Osteocyte (in vitro differentiated cells): ENCODE measurements at regions not wholly inside any gene's neighbourhood (a gene's known extent, or its start where the extent isn't known, plus 50 kb on each side); places are given as distances from the start of the nearest gene placed in this dataset.

Source experiments
- DNase-seq: peaks from one replicate; pipeline ENCODE4 v3.0.0; 2021; ENCODE audit warnings: mixed read lengths; ENCODE audit not compliant: unreplicated experiment; ENCODE audit errors: extremely low spot score
- H3K27ac Mint-ChIP-seq: one replicate; pipeline ENCODE4 v1.8.0; 2021; ENCODE audit warnings: mild to moderate bottlenecking, mixed read lengths; ENCODE audit not compliant: unreplicated experiment
- H3K27me3 Mint-ChIP-seq: one replicate; pipeline ENCODE4 v1.8.0; 2021; ENCODE audit warnings: mixed read lengths; ENCODE audit not compliant: unreplicated experiment
- H3K36me3 Mint-ChIP-seq: one replicate; pipeline ENCODE4 v1.8.0; 2021; ENCODE audit warnings: mixed read lengths; ENCODE audit not compliant: unreplicated experiment
- H3K4me1 Mint-ChIP-seq: one replicate; pipeline ENCODE4 v1.8.0; 2021; ENCODE audit warnings: mixed read lengths; ENCODE audit not compliant: unreplicated experiment
- H3K4me3 Mint-ChIP-seq: one replicate; pipeline ENCODE4 v1.8.0; 2021; ENCODE audit warnings: mild to moderate bottlenecking, moderate library complexity, mixed read lengths; ENCODE audit not compliant: unreplicated experiment
- H3K9me3 Mint-ChIP-seq: one replicate; pipeline ENCODE4 v1.8.0; 2021; ENCODE audit warnings: mixed read lengths; ENCODE audit not compliant: unreplicated experiment
- TF ChIP-seq, protein P1 (sequence below): fragments of 200-600 bp; sonication (generic); IDR thresholded peaks from 2 replicates; pipeline ENCODE4 v1.5.0; 2021; ENCODE audit warnings: antibody characterized with exemption, mild to moderate bottlenecking, moderate library complexity

GRCh38 chr2:151103551-151103950 lies 158.1 kb downstream of the RBM43 start:
- Mint-ChIP-seq H3K27me3 (peaks cover 2% of the 10 kb centered on the region), H3K9me3 (peaks cover 9% of the 10 kb centered on the region)

DNA sequence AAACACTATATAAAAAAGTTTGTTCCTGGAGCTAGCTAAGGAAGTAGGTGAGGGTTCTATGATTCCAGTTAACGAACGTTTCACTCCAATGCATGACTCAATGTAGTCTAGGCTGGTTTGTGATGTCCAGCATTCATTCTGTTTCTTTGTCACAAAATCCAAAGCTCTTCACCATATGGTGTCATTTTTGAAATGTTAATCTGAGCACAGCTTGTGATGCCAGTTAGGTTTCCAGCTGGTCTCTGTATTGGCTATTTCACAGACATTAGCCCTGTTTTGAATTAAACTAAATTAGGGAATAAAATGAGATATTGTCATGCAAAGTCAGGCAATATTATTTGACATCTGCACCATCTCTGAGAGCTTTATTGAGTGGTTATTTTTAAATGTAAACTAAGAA lies 159.4 kb downstream of the RBM43 start:
- H3K36me3 Mint-ChIP-seq = no peaks in the 10 kb centered on the region
- H3K27ac Mint-ChIP-seq = no peak overlapping the region
- no peaks in the 10 kb centered on the region for H3K9me3 Mint-ChIP-seq
- DNase-seq = no peak
- peaks cover 3% of the 10 kb centered on the region for H3K4me1 Mint-ChIP-seq
- H3K4me3 Mint-ChIP-seq = no peak overlapping the region
- TF ChIP-seq, protein P1, sequence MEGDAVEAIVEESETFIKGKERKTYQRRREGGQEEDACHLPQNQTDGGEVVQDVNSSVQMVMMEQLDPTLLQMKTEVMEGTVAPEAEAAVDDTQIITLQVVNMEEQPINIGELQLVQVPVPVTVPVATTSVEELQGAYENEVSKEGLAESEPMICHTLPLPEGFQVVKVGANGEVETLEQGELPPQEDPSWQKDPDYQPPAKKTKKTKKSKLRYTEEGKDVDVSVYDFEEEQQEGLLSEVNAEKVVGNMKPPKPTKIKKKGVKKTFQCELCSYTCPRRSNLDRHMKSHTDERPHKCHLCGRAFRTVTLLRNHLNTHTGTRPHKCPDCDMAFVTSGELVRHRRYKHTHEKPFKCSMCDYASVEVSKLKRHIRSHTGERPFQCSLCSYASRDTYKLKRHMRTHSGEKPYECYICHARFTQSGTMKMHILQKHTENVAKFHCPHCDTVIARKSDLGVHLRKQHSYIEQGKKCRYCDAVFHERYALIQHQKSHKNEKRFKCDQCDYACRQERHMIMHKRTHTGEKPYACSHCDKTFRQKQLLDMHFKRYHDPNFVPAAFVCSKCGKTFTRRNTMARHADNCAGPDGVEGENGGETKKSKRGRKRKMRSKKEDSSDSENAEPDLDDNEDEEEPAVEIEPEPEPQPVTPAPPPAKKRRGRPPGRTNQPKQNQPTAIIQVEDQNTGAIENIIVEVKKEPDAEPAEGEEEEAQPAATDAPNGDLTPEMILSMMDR = no peak
- peaks cover 2% of the 10 kb centered on the region for H3K27me3 Mint-ChIP-seq

More at GRCh38 chr2:151103551-151103950, 158.1 kb downstream of the RBM43 start:
- no peaks in the 10 kb centered on the region for H3K36me3 Mint-ChIP-seq
- no peak overlapping the region for H3K27ac Mint-ChIP-seq
- no peak for DNase-seq
- TF ChIP-seq, protein P1 = no peak
- no peaks in the 10 kb centered on the region for H3K4me1 Mint-ChIP-seq
- no peak overlapping the region for H3K4me3 Mint-ChIP-seq

DNA sequence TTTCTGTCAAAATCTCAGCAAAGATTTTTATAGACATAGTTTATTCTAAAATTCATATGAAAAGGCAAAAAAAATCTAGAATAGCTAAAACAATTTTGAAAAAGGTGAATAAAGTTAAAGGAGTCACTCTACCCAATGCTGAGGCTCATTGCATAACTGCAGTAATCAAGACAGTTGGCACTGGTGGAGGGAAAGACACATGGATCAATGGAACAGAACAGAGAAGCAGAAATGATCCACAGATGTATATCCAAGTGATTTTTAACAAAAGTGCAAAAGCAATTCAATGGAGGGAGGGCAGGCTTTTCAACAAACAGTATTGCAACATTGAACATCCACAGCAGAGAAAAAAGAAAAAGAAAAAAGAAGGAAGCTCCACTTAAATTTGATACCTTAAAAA lies 162.8 kb downstream of the RBM43 start:
- Mint-ChIP-seq H3K4me3 (no peak overlapping the region), H3K9me3 (no peaks in the 10 kb centered on the region), H3K27ac (no peak overlapping the region), H3K4me1 (peaks cover 9% of the 10 kb centered on the region), H3K36me3 (no peaks in the 10 kb centered on the region), H3K27me3 (peaks cover 2% of the 10 kb centered on the region)
- no peak for DNase-seq
- TF ChIP-seq, protein P1 = no peak

DNA sequence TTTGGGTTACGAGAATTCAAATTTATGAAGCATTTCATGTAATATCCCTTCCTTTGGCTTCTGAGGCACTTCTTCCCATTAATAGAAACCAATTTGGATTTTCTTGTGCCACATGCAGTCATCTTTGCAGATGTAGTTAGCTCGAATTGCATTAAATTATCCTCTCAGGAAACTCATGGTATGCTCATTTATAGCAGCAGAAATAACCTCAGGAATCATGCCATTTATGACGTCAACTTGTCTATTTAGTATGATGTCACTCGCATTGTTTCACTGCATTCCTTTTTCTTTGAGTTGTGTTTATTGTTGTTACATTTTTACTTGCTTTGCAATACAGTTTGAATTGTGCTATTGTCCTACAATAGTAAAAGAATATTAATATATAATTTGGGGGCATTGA lies 163.8 kb downstream of the RBM43 start:
- no peak for DNase-seq
- H3K9me3 Mint-ChIP-seq = no peaks in the 10 kb centered on the region
- peaks cover 2% of the 10 kb centered on the region for H3K27me3 Mint-ChIP-seq
- no peaks in the 10 kb centered on the region for H3K36me3 Mint-ChIP-seq
- no peak overlapping the region for H3K4me3 Mint-ChIP-seq
- TF ChIP-seq, protein P1 = no peak
- H3K27ac Mint-ChIP-seq = no peak overlapping the region
- H3K4me1 Mint-ChIP-seq = peaks cover 9% of the 10 kb centered on the region

DNA sequence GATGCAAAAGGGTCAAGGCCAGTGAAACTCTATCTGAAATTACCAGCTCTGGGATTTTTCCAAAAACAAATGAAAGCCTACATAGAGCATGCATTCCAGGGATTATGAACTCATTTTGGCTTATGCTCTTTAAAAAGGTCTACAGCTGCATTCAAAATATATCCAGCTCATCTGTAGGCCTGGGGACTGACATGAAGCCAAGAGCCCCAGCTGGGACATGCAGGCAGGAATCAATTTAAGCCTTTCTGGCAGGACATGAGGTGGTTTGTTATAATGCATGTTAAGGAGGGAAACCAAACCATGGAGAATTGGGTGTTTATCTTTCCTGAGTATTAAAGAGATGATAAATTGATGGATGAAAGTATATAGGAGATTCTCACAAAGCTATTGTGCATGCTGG lies 164.5 kb downstream of the RBM43 start:
- no peaks in the 10 kb centered on the region for H3K9me3 Mint-ChIP-seq
- H3K27ac Mint-ChIP-seq = peak overlapping the region; percentile 1
- no peak overlapping the region for H3K4me3 Mint-ChIP-seq
- TF ChIP-seq, protein P1 = no peak
- H3K36me3 Mint-ChIP-seq = no peaks in the 10 kb centered on the region
- H3K4me1 Mint-ChIP-seq = peaks cover 9% of the 10 kb centered on the region
- peaks cover 2% of the 10 kb centered on the region for H3K27me3 Mint-ChIP-seq
- DNase-seq = no peak
